GM06990 (cell line): ENCODE measurements at regions not wholly inside any gene's neighbourhood (a gene's known extent, or its start where the extent isn't known, plus 50 kb on each side); places are given as distances from the start of the nearest gene placed in this dataset.

Experiments used
- DNase-seq: peaks from one replicate; pipeline ENCODE4 v3.0.0-alpha.2; 2011; ENCODE audit not compliant: insufficient read length; ENCODE audit errors: extremely low read depth
- H3K27me3 ChIP-seq: replicated peaks from 2 replicates; pipeline ENCODE4 v1.6.0; 2011; ENCODE audit warnings: low read length; ENCODE audit not compliant: control insufficient read depth, insufficient read depth
- H3K36me3 ChIP-seq: 2 replicates; pipeline ENCODE4 v1.5.1; 2011; ENCODE audit warnings: low read length; ENCODE audit not compliant: control insufficient read depth, insufficient read depth
- H3K4me3 ChIP-seq: replicated peaks from 2 replicates; pipeline ENCODE4 v1.5.1; 2011; ENCODE audit warnings: low read depth, mild to moderate bottlenecking, control low read depth, low read length
- TF ChIP-seq, protein P1 (sequence below): IDR thresholded peaks from 2 replicates; pipeline ENCODE4 v1.5.1; 2011; ENCODE audit warnings: low read length, control low read depth, mild to moderate bottlenecking, inconsistent platforms; ENCODE audit not compliant: insufficient read depth, poor library complexity, severe bottlenecking

DNA sequence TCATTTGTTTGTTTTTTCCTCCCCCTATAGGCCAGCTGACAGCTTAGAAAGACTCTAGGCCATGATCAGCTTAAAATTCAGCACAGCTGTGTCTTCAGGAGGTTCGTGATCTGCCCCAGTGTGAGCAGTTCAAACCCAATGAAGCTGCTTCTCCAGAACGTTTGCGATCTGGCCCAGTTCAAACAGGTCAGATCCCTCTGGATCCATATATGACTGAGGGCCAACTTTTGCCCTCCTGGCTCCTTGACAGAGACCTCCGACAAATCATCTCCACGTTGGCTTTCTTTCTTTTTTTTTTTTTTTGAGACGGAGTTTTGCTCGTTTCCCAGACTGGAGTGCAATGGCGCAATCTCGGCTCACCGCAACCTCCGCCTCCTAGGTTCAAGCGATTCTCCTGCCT, 50.2 kb upstream of the ATF7IP2 start:
- Histone ChIP-seq H3K36me3 (no peaks in the 10 kb centered on the region), H3K4me3 (no peak overlapping the region), H3K27me3 (no peaks in the 10 kb centered on the region)
- TF ChIP-seq, protein P1, sequence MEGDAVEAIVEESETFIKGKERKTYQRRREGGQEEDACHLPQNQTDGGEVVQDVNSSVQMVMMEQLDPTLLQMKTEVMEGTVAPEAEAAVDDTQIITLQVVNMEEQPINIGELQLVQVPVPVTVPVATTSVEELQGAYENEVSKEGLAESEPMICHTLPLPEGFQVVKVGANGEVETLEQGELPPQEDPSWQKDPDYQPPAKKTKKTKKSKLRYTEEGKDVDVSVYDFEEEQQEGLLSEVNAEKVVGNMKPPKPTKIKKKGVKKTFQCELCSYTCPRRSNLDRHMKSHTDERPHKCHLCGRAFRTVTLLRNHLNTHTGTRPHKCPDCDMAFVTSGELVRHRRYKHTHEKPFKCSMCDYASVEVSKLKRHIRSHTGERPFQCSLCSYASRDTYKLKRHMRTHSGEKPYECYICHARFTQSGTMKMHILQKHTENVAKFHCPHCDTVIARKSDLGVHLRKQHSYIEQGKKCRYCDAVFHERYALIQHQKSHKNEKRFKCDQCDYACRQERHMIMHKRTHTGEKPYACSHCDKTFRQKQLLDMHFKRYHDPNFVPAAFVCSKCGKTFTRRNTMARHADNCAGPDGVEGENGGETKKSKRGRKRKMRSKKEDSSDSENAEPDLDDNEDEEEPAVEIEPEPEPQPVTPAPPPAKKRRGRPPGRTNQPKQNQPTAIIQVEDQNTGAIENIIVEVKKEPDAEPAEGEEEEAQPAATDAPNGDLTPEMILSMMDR: no peak
- no peak for DNase-seq
